ENCODE measurements at regions not wholly inside any gene's neighbourhood (a gene's known extent, or its start where the extent isn't known, plus 50 kb on each side); places are given as distances from the start of the nearest gene placed in this dataset.

GRCh38 chr2:61774351-61774750 lies 79.5 kb downstream of the FAM161A start:
- H3K27ac Mint-ChIP-seq: no peak overlapping the region
- H3K36me3 Mint-ChIP-seq (ENCODE audit: low read depth): no peaks in the 10 kb centered on the region
- DNase-seq: no peak
- H3K27me3 Mint-ChIP-seq: no peaks in the 10 kb centered on the region
- H3K9me3 Mint-ChIP-seq: no peaks in the 10 kb centered on the region
- no peak for TF ChIP-seq CTCF (IDR thresholded peaks at IDR 0.05)
- CTCF ChIA-PET: interaction anchor here (0.6 kb wide), 1 partner anchor 189 kb away, joined by 3 read pairs; no protein-coding TSS in a partner anchor
- H3K4me1 Mint-ChIP-seq: peaks cover 16% of the 10 kb centered on the region
- intact Hi-C loops (cut with micrococcal nuclease): no loop called here
- POLR2A ChIA-PET: interaction anchor here (0.6 to 3.0 kb wide), 2 partner anchors 11 to 236 kb away, joined by 3 to 8 read pairs; partner anchors contain the start of gene XPO1
- no peak overlapping the region for H3K4me3 Mint-ChIP-seq
- no peak for ATAC-seq (ENCODE audit: low read depth)

DNA sequence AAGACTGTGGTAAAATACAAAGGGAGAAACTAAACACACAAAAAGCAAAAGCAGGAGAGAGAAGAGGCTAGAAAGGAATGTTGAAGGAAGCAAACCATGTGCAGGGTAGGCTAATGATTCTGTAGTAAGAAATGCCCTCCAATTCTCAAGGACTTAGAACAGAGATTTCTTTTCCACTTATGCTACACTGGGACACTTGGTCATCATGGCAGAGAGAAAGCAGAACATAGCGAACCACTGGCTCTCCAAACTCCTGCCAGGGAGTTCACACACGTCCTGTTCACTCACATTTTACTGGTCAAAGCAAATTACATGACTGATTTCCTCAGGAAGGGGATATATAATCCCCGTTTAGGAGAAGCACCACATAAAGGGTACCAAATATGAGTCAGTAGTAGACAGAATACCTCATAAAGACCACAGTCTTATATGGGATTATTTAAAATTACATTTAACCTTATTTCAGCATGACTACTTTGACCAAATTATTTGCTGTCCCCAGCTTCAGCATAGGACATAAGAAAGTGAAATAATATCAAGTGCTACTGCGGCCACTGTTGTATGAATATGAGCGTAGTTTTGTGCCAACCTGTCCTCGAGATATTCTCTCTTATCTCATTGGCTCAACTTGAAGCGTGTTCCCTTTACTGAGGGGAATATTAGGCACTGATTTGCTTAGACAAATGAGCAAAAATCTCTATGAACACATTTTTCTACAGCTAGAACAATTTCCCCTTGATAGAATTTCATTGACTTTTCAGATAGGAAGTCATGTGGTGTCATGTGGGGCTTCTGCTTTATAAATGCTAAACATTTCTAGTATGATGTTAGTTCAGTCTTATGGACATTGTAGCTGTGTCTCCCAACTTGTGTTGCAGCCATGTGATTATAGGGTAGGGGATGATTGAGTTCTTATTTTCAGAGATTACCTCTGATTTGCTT lies 81.7 kb downstream of the FAM161A start:
- no peaks in the 10 kb centered on the region for H3K27me3 Mint-ChIP-seq
- DNase-seq: no peak
- intact Hi-C loops (cut with micrococcal nuclease): no loop called here
- TF ChIP-seq CTCF (IDR thresholded peaks at IDR 0.05): no peak
- POLR2A ChIA-PET: interaction anchor here (1.1 kb wide), 1 partner anchor 8 kb away, joined by 3 read pairs; no protein-coding TSS in a partner anchor
- no peaks in the 10 kb centered on the region for H3K9me3 Mint-ChIP-seq
- H3K36me3 Mint-ChIP-seq (ENCODE audit: low read depth): no peaks in the 10 kb centered on the region
- H3K4me1 Mint-ChIP-seq: peaks cover 16% of the 10 kb centered on the region
- ATAC-seq (ENCODE audit: low read depth): no peak
- H3K27ac Mint-ChIP-seq: no peak overlapping the region
- no peak overlapping the region for H3K4me3 Mint-ChIP-seq
- CTCF ChIA-PET: no interaction called here

GRCh38 chr2:61770746-61771145 lies 83.1 kb downstream of the FAM161A start:
- Mint-ChIP-seq H3K9me3 (no peaks in the 10 kb centered on the region), H3K27me3 (no peaks in the 10 kb centered on the region), H3K4me1 (peaks cover 6% of the 10 kb centered on the region), H3K36me3 (ENCODE audit: low read depth) (no peaks in the 10 kb centered on the region), H3K27ac (no peak overlapping the region), H3K4me3 (no peak overlapping the region)
- intact Hi-C loops (cut with micrococcal nuclease): no loop called here
- ATAC-seq (ENCODE audit: low read depth) (no peak), DNase-seq (no peak)
- no peak for TF ChIP-seq CTCF (IDR thresholded peaks at IDR 0.05)
- POLR2A ChIA-PET: no interaction called here
- CTCF ChIA-PET: no interaction called here

GRCh38 chr2:61770298-61770697 lies 83.6 kb downstream of the FAM161A start:
- ATAC-seq (ENCODE audit: low read depth): no peak
- intact Hi-C loops (cut with micrococcal nuclease): no loop called here
- no peak for TF ChIP-seq CTCF (IDR thresholded peaks at IDR 0.05)
- Mint-ChIP-seq H3K4me1 (peaks cover 3% of the 10 kb centered on the region), H3K9me3 (no peaks in the 10 kb centered on the region), H3K27ac (no peak overlapping the region), H3K27me3 (no peaks in the 10 kb centered on the region), H3K36me3 (ENCODE audit: low read depth) (no peaks in the 10 kb centered on the region), H3K4me3 (no peak overlapping the region)
- DNase-seq: no peak
- POLR2A ChIA-PET: no interaction called here
- CTCF ChIA-PET: no interaction called here

- ChIA-PET CTCF (no interaction called here), POLR2A (no interaction called here)
- no peak overlapping the region for H3K27ac Mint-ChIP-seq
- no peaks in the 10 kb centered on the region for H3K9me3 Mint-ChIP-seq
- peaks cover 4% of the 10 kb centered on the region for H3K36me3 Mint-ChIP-seq (ENCODE audit: low read depth)
- H3K4me3 Mint-ChIP-seq: no peak overlapping the region
- no peaks in the 10 kb centered on the region for H3K27me3 Mint-ChIP-seq
- no peak for TF ChIP-seq CTCF (IDR thresholded peaks at IDR 0.05)
- peaks cover 7% of the 10 kb centered on the region for H3K4me1 Mint-ChIP-seq
- ATAC-seq (ENCODE audit: low read depth): no peak
- intact Hi-C loops (cut with micrococcal nuclease): no loop called here
- DNase-seq: no peak
Measured at GRCh38 chr2:61769093-61769675, 84.7 kb downstream of the FAM161A start.
